ENCODE measurements at regions not wholly inside any gene's neighbourhood (a gene's known extent, or its start where the extent isn't known, plus 50 kb on each side); places are given as distances from the start of the nearest gene placed in this dataset.
"Not testable (repeated sequence)": the region's sequence is repeated elsewhere in the genome, so short reads cannot be mapped to it uniquely, and the experiment has no call there.

DNA sequence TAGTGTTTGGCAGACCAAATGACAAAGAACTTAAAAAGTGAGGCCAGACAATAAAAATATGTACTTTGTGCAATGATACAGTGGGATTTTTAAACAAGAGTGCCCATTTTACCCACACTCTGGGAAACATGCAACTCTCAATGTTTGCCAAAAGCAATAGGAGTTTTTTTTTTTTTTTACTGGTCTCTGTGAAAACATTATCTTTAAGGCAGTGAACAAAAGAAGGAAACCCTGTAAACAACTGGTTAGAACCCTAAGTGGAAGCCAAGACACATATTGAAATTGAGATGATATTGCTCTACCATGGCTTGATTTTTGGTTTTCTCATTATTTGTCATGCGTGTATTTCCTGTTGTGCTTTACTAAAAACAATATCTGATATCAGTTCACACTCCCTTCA, 67.2 kb upstream of the PPP3CA start:
- DNase-seq (ENCODE audit: low read depth in 1 of 2, low spot score in 1 of 2): peak in 1 of 2 donors; percentile 11
- TF ChIP-seq, protein P1, sequence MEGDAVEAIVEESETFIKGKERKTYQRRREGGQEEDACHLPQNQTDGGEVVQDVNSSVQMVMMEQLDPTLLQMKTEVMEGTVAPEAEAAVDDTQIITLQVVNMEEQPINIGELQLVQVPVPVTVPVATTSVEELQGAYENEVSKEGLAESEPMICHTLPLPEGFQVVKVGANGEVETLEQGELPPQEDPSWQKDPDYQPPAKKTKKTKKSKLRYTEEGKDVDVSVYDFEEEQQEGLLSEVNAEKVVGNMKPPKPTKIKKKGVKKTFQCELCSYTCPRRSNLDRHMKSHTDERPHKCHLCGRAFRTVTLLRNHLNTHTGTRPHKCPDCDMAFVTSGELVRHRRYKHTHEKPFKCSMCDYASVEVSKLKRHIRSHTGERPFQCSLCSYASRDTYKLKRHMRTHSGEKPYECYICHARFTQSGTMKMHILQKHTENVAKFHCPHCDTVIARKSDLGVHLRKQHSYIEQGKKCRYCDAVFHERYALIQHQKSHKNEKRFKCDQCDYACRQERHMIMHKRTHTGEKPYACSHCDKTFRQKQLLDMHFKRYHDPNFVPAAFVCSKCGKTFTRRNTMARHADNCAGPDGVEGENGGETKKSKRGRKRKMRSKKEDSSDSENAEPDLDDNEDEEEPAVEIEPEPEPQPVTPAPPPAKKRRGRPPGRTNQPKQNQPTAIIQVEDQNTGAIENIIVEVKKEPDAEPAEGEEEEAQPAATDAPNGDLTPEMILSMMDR (IDR thresholded peaks at IDR 0.05; ENCODE audit: low read depth, low read length): no peak
- H3K27me3 ChIP-seq: no peaks in the 10 kb centered on the region

DNA sequence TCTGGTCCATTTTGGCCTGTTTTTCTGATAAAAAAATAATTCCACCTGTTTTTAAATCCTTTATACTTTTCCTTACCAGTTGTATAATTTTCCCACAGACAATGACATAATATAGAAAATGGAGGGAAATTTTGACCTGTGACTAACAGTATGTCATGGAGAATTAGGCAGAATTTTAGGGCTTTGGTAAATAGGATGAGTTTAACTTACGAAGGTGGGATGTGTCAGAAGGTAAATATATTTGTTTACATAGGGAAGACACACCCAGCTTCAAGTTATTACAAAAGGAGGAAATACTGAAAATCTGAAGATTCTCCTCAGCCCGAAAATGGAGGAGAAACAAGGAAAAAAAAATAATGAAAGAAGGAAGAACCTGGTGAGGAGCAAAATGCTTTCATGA, 64.6 kb upstream of the PPP3CA start:
- DNase-seq (ENCODE audit: low read depth in 1 of 2, low spot score in 1 of 2): no peak
- Histone ChIP-seq H3K9me3 (ENCODE audit: low read depth) (no peaks in the 10 kb centered on the region), H3K27ac (no peak overlapping the region), H3K27me3 (no peaks in the 10 kb centered on the region), H3K4me1 (ENCODE audit: low read depth) (no peaks in the 10 kb centered on the region), H3K36me3 (no peaks in the 10 kb centered on the region), H3K4me3 (no peak overlapping the region)
- TF ChIP-seq, protein P1 (IDR thresholded peaks at IDR 0.05; ENCODE audit: low read depth, low read length): no peak

More for the DNA sequence above, 67.2 kb upstream of the PPP3CA start:
- Histone ChIP-seq H3K4me3 (no peak overlapping the region), H3K4me1 (ENCODE audit: low read depth) (no peaks in the 10 kb centered on the region), H3K27ac (no peak overlapping the region), H3K36me3 (no peaks in the 10 kb centered on the region), H3K9me3 (ENCODE audit: low read depth) (no peaks in the 10 kb centered on the region)

DNA sequence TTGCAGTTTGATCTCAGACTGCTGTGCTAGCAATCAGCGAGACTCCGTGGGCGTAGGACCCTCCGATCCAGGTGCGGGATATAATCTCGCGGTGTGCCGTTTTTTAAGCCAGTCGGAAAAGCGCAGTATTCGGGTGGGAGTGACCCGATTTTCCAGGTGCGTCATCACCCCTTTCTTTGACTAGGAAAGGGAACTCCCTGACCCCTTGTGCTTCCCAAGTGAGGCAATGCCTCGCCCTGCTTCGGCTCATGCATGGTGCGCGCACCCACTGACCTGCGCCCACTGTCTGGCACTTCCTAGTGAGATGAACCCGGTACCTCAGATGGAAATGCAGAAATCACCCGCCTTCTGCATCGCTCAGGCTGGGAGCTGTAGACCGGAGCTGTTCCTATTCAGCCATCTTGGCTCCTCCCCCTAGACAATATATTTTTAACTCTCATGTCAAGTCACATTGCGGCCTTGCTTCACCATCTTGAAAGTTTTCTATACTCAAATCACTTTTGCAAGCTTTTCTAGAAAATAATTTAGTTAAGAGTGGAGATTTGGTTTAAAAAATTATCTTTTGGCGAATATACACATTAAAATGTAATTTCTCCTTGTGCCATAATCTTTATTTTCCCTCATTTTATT, 64.1 kb upstream of the PPP3CA start:
- not testable (repeated sequence) for H3K9me3 ChIP-seq (ENCODE audit: low read depth); H3K27ac ChIP-seq; H3K36me3 ChIP-seq; H3K27me3 ChIP-seq; DNase-seq (ENCODE audit: low read depth in 1 of 2, low spot score in 1 of 2); H3K4me1 ChIP-seq (ENCODE audit: low read depth); H3K4me3 ChIP-seq

DNA sequence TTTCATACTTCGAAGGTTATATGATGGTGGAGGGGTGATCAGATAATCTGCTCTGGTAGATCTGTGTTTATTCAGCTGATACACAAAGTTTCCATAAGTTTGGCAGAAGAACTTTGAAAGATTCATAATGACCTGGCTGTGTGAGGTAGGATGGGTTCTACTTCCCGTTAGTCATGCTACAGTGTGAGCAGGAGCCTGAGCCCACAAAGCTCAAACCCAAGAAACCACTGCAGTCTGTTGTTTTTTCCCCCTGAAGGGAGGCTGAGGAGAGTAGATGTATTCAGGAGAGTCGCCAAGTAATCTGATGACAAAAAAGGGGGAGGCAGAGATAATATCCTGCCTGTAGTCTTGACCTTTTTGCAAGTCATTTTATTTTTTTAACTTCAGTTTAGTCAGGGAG, 52.8 kb upstream of the PPP3CA start:
- H3K9me3 ChIP-seq (ENCODE audit: low read depth): no peaks in the 10 kb centered on the region
- TF ChIP-seq, protein P1 (IDR thresholded peaks at IDR 0.05; ENCODE audit: low read depth, low read length): no peak
- H3K36me3 ChIP-seq: no peaks in the 10 kb centered on the region
- H3K27ac ChIP-seq: no peak overlapping the region
- H3K27me3 ChIP-seq: no peaks in the 10 kb centered on the region
- no peaks in the 10 kb centered on the region for H3K4me1 ChIP-seq (ENCODE audit: low read depth)
- H3K4me3 ChIP-seq: no peak overlapping the region
- DNase-seq (ENCODE audit: low read depth in 1 of 2, low spot score in 1 of 2): peak in 1 of 2 donors; percentile 24

DNA sequence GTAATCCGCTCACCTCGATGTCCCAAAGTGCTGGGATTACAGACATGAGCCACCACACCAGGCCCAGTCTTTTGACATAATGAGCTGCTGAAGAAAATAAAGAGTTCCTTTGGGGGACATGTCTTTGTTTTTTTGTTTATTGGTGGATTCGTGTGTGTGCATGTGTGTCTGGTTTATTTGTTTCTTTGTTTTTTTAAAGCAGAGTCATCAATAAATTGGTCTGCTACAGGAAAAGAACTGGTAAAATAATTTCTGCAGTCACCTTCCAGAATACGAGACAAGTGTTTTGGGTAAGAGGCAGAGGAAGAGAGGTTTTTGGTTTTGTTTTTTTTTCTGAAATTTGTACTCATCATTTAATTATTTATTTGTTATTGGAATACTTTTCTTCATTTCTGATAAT, 51.5 kb upstream of the PPP3CA start:
- TF ChIP-seq, protein P1 (IDR thresholded peaks at IDR 0.05; ENCODE audit: low read depth, low read length): no peak
- H3K9me3 ChIP-seq (ENCODE audit: low read depth): no peaks in the 10 kb centered on the region
- no peaks in the 10 kb centered on the region for H3K36me3 ChIP-seq
- no peaks in the 10 kb centered on the region for H3K4me1 ChIP-seq (ENCODE audit: low read depth)
- no peak for DNase-seq (ENCODE audit: low read depth in 1 of 2, low spot score in 1 of 2)
- no peaks in the 10 kb centered on the region for H3K27me3 ChIP-seq
- no peak overlapping the region for H3K4me3 ChIP-seq
- H3K27ac ChIP-seq: no peak overlapping the region
